Esophagus muscularis mucosa (tissue), 4 donors: ENCODE measurements at regions not wholly inside any gene's neighbourhood (a gene's known extent, or its start where the extent isn't known, plus 50 kb on each side); places are given as distances from the start of the nearest gene placed in this dataset.

Experiments used
- EP300 ChIP-seq: sonication (generic); formaldehyde crosslinking; IDR thresholded peaks from one replicate; pipeline ENCODE4 v1.6.1; 2017; ENCODE audit warnings: antibody characterized with exemption
- POLR2A ChIP-seq: fragments of 450-650 bp; IDR thresholded peaks from one replicate; pipeline ENCODE4 v1.6.1; 2017; ENCODE audit warnings: antibody characterized with exemption, moderate library complexity, mild to moderate bottlenecking, low read depth
- TF ChIP-seq, protein P1 (sequence below), 3 experiments: fragments of 200-600 bp in 2 of 3; fragments of 450-650 bp in 1 of 3; sonication (generic) in 2 of 3; IDR thresholded peaks; one replicate each; pipeline ENCODE4 v1.5.1; 2017 to 2019; ENCODE audit warnings: antibody characterized with exemption in 3 of 3, mild to moderate bottlenecking in 2 of 3, moderate library complexity in 1 of 3

DNA sequence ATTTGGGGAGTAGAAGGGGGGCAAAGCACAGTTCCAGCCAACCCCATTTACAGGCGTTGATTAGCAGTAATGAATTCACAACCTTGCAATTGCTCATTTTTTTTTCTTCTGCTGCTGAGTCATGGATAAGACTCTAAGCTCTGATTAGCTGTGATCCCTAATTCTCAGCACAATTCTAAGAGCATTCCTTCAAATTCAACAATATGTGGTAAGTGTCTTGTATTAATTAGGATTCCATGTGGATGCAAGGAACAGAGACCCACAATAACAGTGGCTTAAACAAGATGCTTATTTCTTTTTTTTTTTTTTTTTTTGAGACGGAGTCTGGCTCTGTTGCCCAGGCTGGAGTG, 133.4 kb downstream of the PALM2AKAP2 start:
- TF ChIP-seq, protein P1, sequence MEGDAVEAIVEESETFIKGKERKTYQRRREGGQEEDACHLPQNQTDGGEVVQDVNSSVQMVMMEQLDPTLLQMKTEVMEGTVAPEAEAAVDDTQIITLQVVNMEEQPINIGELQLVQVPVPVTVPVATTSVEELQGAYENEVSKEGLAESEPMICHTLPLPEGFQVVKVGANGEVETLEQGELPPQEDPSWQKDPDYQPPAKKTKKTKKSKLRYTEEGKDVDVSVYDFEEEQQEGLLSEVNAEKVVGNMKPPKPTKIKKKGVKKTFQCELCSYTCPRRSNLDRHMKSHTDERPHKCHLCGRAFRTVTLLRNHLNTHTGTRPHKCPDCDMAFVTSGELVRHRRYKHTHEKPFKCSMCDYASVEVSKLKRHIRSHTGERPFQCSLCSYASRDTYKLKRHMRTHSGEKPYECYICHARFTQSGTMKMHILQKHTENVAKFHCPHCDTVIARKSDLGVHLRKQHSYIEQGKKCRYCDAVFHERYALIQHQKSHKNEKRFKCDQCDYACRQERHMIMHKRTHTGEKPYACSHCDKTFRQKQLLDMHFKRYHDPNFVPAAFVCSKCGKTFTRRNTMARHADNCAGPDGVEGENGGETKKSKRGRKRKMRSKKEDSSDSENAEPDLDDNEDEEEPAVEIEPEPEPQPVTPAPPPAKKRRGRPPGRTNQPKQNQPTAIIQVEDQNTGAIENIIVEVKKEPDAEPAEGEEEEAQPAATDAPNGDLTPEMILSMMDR (IDR thresholded peaks at IDR 0.05) = no peak
- TF ChIP-seq EP300 (no peak), POLR2A (no peak)
